Stimulated activated effector memory CD8-positive, alpha-beta T cell treated with anti-CD3 and anti-CD28 coated beads, Interleukin-12 subunit alpha, Interleukin-12 subunit beta, amount 100 ng/mL, for 72 hours (primary cell): ENCODE measurements at regions not wholly inside any gene's neighbourhood (a gene's known extent, or its start where the extent isn't known, plus 50 kb on each side); places are given as distances from the start of the nearest gene placed in this dataset.
A peak's percentile ranks its signal among the peaks of the same experiment; 100 is the strongest.

Experiments
- ATAC-seq: fragments of 150-1000 bp; cut with Tn5 transposase; 2 replicates; pipeline ENCODE4 v1.10.0; 2021
- DNase-seq, 2 donors: peaks; one replicate each; pipeline ENCODE4 v3.0.0; 2021 to 2022; ENCODE audit warnings: low spot score in 2 of 2
- H3K27ac Mint-ChIP-seq: one replicate; pipeline ENCODE4 v1.8.0; 2022; ENCODE audit warnings: mild to moderate bottlenecking, mixed read lengths
- H3K36me3 Mint-ChIP-seq: one replicate; pipeline ENCODE4 v1.8.0; 2022; ENCODE audit warnings: mild to moderate bottlenecking, mixed read lengths
- H3K4me1 Mint-ChIP-seq: one replicate; pipeline ENCODE4 v1.8.0; 2022; ENCODE audit warnings: mixed read lengths
- H3K4me3 Mint-ChIP-seq: one replicate; pipeline ENCODE4 v1.8.0; 2022; ENCODE audit warnings: mild to moderate bottlenecking, mixed read lengths
- H3K9me3 Mint-ChIP-seq: one replicate; pipeline ENCODE4 v1.8.0; 2022; ENCODE audit warnings: mixed read lengths

DNA sequence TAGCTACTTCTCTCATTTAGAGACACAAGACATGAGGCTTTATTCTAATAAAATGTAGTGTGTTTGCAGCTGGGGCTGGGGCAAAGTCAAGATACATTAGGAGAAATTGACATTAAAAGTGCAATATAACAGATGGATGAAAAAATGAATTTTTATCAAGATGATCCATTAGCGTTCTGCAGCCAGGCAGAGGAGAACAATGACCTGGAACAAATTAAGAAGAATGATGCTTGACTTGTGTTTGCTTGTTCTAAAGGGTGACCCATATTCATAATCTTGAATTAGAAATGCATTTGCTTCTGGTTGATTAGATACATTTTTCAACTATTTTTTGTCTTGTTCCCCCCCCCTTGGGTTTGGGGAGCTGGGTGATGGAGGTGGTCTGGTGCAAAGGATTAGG lies 439.5 kb upstream of the BOD1L1 start:
- Mint-ChIP-seq H3K4me1 (no peaks in the 10 kb centered on the region), H3K9me3 (peaks cover 3% of the 10 kb centered on the region), H3K36me3 (no peaks in the 10 kb centered on the region), H3K4me3 (no peak overlapping the region), H3K27ac (no peak overlapping the region)
- no peak for ATAC-seq
- DNase-seq, result no peak

GRCh38 chr4:14069886-14070285 lies 442.4 kb upstream of the BOD1L1 start:
- no peak overlapping the region for H3K4me3 Mint-ChIP-seq
- H3K4me1 Mint-ChIP-seq, result no peaks in the 10 kb centered on the region
- H3K36me3 Mint-ChIP-seq, result no peaks in the 10 kb centered on the region
- peaks cover 15% of the 10 kb centered on the region for H3K9me3 Mint-ChIP-seq
- ATAC-seq (no peak), DNase-seq (no peak)
- no peak overlapping the region for H3K27ac Mint-ChIP-seq

DNA sequence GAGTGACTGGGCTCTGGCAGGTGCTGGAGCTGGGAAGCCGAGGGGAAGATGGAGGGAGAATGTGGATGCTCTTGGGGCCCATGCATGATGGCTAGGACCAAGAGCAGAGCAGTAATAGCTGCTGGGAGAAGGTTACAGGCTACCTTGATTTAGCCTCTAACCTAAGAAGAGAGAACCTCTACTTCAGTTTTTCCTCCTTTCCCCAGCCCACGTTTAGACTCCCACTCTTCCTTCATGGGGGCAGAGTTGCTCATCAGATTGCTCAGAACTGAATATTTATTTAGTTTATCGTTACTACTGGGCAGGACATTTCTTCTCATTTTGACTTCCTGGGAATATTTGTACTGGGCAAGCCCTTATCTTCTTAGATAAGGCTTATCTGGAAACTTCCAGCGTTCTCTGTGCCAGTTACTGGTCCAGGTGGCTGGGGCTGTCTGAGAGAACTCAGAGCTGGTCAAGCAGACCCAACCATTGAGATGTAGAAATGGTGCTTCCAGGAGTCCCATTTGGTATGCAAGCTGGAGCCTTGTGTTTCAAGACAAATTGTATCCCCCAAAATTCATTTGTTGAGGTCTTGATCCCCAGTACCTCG lies 442.9 kb upstream of the BOD1L1 start:
- Mint-ChIP-seq H3K4me3 (no peak overlapping the region), H3K36me3 (no peaks in the 10 kb centered on the region), H3K9me3 (peaks cover 18% of the 10 kb centered on the region), H3K4me1 (no peaks in the 10 kb centered on the region), H3K27ac (no peak overlapping the region)
- DNase-seq, result no peak
- ATAC-seq, result no peak

GRCh38 chr4:14072506-14072905 lies 445.0 kb upstream of the BOD1L1 start:
- no peak for DNase-seq
- no peak overlapping the region for H3K4me3 Mint-ChIP-seq
- no peaks in the 10 kb centered on the region for H3K36me3 Mint-ChIP-seq
- H3K27ac Mint-ChIP-seq, result no peak overlapping the region
- ATAC-seq, result no peak
- H3K9me3 Mint-ChIP-seq, result peaks cover 18% of the 10 kb centered on the region
- no peaks in the 10 kb centered on the region for H3K4me1 Mint-ChIP-seq

- no peaks in the 10 kb centered on the region for H3K4me1 Mint-ChIP-seq
- H3K4me3 Mint-ChIP-seq, result no peak overlapping the region
- H3K27ac Mint-ChIP-seq, result no peak overlapping the region
- peaks cover 15% of the 10 kb centered on the region for H3K9me3 Mint-ChIP-seq
- H3K36me3 Mint-ChIP-seq, result no peaks in the 10 kb centered on the region
- no peak for DNase-seq
- no peak for ATAC-seq
These were observed 449.3 kb upstream of the BOD1L1 start for GRCh38 chr4:14076776-14077175.

DNA sequence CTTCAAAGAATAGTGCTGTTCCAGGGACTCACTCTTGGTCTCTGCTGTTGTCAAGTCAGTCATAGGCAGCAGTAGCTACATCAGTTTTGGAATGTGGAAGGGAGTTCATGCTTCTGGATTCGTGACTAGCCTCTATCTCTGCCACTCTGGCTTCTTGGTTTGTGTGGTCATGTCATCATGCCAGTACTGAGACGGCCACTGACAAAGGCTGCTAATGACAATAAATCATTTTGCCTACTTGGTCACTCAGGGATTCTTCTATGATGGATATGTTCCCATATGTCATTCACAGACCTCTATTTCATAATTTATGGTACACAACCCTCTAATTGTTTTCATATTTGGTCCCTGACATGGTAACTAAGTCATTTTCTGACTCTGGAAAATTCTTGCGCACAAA lies 450.8 kb upstream of the BOD1L1 start:
- ATAC-seq (no peak), DNase-seq (no peak)
- Mint-ChIP-seq H3K36me3 (no peaks in the 10 kb centered on the region), H3K4me1 (no peaks in the 10 kb centered on the region), H3K4me3 (no peak overlapping the region), H3K9me3 (peaks cover 6% of the 10 kb centered on the region), H3K27ac (no peak overlapping the region)

DNA sequence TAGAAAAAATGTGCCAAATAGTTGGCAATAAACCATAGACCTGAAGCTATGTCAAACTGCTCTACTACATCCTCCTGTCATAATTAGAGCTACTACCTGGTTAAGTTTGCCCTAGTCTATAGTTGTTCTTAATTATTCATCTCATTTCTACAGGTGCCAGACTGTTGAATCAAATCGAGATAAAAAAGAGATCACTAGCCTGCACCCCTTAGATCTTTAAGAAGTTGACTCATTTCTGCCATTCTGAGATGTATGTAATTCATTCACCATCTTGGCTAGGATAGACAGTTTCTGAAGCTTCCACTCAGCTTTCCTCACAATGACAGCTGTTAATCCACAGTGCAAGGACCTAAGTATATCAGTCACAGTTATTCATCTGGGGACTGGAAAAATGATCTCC lies 452.1 kb upstream of the BOD1L1 start:
- H3K4me3 Mint-ChIP-seq, result no peak overlapping the region
- H3K27ac Mint-ChIP-seq, result no peak overlapping the region
- H3K9me3 Mint-ChIP-seq, result peaks cover 4% of the 10 kb centered on the region
- no peak for DNase-seq
- ATAC-seq, result peak; percentile 21
- H3K36me3 Mint-ChIP-seq, result no peaks in the 10 kb centered on the region
- no peaks in the 10 kb centered on the region for H3K4me1 Mint-ChIP-seq

GRCh38 chr4:14083150-14083549 lies 455.6 kb upstream of the BOD1L1 start:
- ATAC-seq (no peak), DNase-seq (no peak)
- Mint-ChIP-seq H3K4me1 (no peaks in the 10 kb centered on the region), H3K4me3 (no peak overlapping the region), H3K9me3 (peaks cover 3% of the 10 kb centered on the region), H3K36me3 (no peaks in the 10 kb centered on the region), H3K27ac (no peak overlapping the region)

- Mint-ChIP-seq H3K4me1 (no peaks in the 10 kb centered on the region), H3K4me3 (no peak overlapping the region), H3K36me3 (no peaks in the 10 kb centered on the region), H3K27ac (no peak overlapping the region), H3K9me3 (peaks cover 3% of the 10 kb centered on the region)
- DNase-seq (no peak), ATAC-seq (no peak)
These were observed 457.1 kb upstream of the BOD1L1 start for GRCh38 chr4:14084598-14084997.

- Mint-ChIP-seq H3K27ac (no peak overlapping the region), H3K9me3 (peaks cover 5% of the 10 kb centered on the region), H3K4me3 (no peak overlapping the region), H3K36me3 (no peaks in the 10 kb centered on the region), H3K4me1 (no peaks in the 10 kb centered on the region)
- no peak for ATAC-seq
- no peak for DNase-seq
These were observed 459.9 kb upstream of the BOD1L1 start for GRCh38 chr4:14087459-14087858.

- Mint-ChIP-seq H3K27ac (no peak overlapping the region), H3K4me1 (no peaks in the 10 kb centered on the region), H3K4me3 (no peak overlapping the region), H3K36me3 (no peaks in the 10 kb centered on the region), H3K9me3 (peaks cover 5% of the 10 kb centered on the region)
- ATAC-seq (no peak), DNase-seq (no peak)
These were observed 460.4 kb upstream of the BOD1L1 start for GRCh38 chr4:14087921-14088320.

- Mint-ChIP-seq H3K4me3 (no peak overlapping the region), H3K9me3 (peaks cover 3% of the 10 kb centered on the region), H3K27ac (no peak overlapping the region), H3K4me1 (no peaks in the 10 kb centered on the region), H3K36me3 (no peaks in the 10 kb centered on the region)
- no peak for DNase-seq
- no peak for ATAC-seq
These were observed 464.0 kb upstream of the BOD1L1 start for GRCh38 chr4:14091531-14091930.

GRCh38 chr4:14091966-14092365 lies 464.4 kb upstream of the BOD1L1 start:
- H3K4me3 Mint-ChIP-seq, result no peak overlapping the region
- no peaks in the 10 kb centered on the region for H3K4me1 Mint-ChIP-seq
- no peak overlapping the region for H3K27ac Mint-ChIP-seq
- no peaks in the 10 kb centered on the region for H3K36me3 Mint-ChIP-seq
- DNase-seq (no peak), ATAC-seq (no peak)
- peaks cover 3% of the 10 kb centered on the region for H3K9me3 Mint-ChIP-seq

DNA sequence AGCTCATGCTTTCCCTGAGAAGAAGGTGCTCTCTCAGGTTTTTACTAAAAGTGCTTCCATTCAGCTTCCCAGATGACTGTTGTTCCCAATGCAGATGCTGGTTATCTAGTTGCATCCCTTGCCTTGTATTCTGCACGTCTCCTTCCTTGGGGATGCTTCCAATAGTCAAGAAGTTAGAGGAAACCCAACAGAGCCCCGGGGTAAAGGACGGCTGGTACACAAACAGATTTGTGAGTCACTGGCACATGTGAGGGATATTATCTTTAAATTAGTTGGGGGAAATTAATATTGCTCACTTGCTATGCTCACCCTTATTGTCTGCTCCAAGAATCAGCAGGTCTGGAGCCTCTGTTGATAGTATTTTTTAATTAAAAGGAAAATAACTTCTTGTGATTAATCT lies 465.2 kb upstream of the BOD1L1 start:
- H3K27ac Mint-ChIP-seq, result no peak overlapping the region
- ATAC-seq, result no peak

GRCh38 chr4:14095831-14096230 lies 468.3 kb upstream of the BOD1L1 start:
- H3K27ac Mint-ChIP-seq, result no peak overlapping the region
- H3K4me3 Mint-ChIP-seq, result no peak overlapping the region
- DNase-seq, result no peak
- ATAC-seq, result no peak
- H3K4me1 Mint-ChIP-seq, result no peaks in the 10 kb centered on the region
- H3K36me3 Mint-ChIP-seq, result no peaks in the 10 kb centered on the region
- H3K9me3 Mint-ChIP-seq, result peaks cover 6% of the 10 kb centered on the region

More for the DNA sequence above, 465.2 kb upstream of the BOD1L1 start:
- Mint-ChIP-seq H3K36me3 (no peaks in the 10 kb centered on the region), H3K4me1 (no peaks in the 10 kb centered on the region), H3K9me3 (peaks cover 3% of the 10 kb centered on the region), H3K4me3 (no peak overlapping the region)
- no peak for DNase-seq

DNA sequence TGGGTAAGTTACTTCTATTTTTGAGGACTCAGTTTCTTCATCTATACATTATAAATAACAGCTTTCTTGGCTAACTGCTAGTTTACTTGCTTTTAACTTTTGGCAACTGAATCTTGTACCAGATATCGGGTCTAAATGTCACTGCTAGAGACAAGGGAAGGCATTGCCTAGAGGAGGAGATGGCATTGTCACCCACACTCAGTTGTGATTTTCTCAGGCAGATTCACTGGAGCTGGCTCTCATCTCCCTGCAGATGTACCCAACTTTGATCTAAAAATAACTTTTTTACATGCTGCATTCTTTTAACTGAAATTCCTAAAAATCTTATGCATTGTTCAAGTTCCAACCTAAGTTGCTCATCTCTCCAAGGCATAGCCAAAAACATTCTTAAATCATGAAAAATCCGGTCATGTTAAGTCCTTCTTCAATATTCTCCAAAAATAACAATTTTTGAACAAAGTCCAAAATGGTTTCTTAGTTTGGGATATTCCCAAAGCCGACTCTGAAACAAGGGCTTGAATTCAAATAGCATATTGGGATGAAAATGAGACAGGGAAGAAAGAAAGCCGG lies 469.0 kb upstream of the BOD1L1 start:
- Mint-ChIP-seq H3K4me3 (no peak overlapping the region), H3K27ac (no peak overlapping the region), H3K9me3 (peaks cover 6% of the 10 kb centered on the region), H3K4me1 (no peaks in the 10 kb centered on the region), H3K36me3 (no peaks in the 10 kb centered on the region)
- ATAC-seq, result no peak
- DNase-seq, result no peak

- H3K4me3 Mint-ChIP-seq, result no peak overlapping the region
- peaks cover 5% of the 10 kb centered on the region for H3K9me3 Mint-ChIP-seq
- DNase-seq (no peak), ATAC-seq (no peak)
- no peaks in the 10 kb centered on the region for H3K4me1 Mint-ChIP-seq
- no peak overlapping the region for H3K27ac Mint-ChIP-seq
- no peaks in the 10 kb centered on the region for H3K36me3 Mint-ChIP-seq
These were observed 472.8 kb upstream of the BOD1L1 start for GRCh38 chr4:14100349-14100748.
